ENCODE measurements at regions not wholly inside any gene's neighbourhood (a gene's known extent, or its start where the extent isn't known, plus 50 kb on each side); places are given as distances from the start of the nearest gene placed in this dataset.
"Not testable (repeated sequence)": the region's sequence is repeated elsewhere in the genome, so short reads cannot be mapped to it uniquely, and the experiment has no call there.

- no peak for DNase-seq (ENCODE audit: low spot score in 2 of 2)
- intact Hi-C loops (cut with DNase I) = no loop called here
- no peak overlapping the region for H3K27ac ChIP-seq
- H3K27me3 ChIP-seq = no peaks in the 10 kb centered on the region
- TF ChIP-seq CTCF (IDR thresholded peaks at IDR 0.05) = no peak
- no peaks in the 10 kb centered on the region for H3K4me1 ChIP-seq
- no peak overlapping the region for H3K4me3 ChIP-seq
- no peaks in the 10 kb centered on the region for H3K36me3 ChIP-seq
- no peaks in the 10 kb centered on the region for H3K9me3 ChIP-seq
Measured at GRCh38 chr14:37810094-37810801, 214.8 kb downstream of the TTC6 start.

- no peak for TF ChIP-seq CTCF (IDR thresholded peaks at IDR 0.05)
- intact Hi-C loops (cut with DNase I) = no loop called here
Measured at GRCh38 chr14:37813732-37814131, 218.3 kb downstream of the TTC6 start.

GRCh38 chr14:37816135-37816534, 220.7 kb downstream of the TTC6 start:
- DNase-seq (ENCODE audit: low spot score in 2 of 2) = no peak
- intact Hi-C loops (cut with DNase I) = no loop called here
- Histone ChIP-seq H3K9me3 (no peaks in the 10 kb centered on the region), H3K4me1 (no peaks in the 10 kb centered on the region), H3K36me3 (no peaks in the 10 kb centered on the region), H3K27me3 (no peaks in the 10 kb centered on the region), H3K27ac (no peak overlapping the region), H3K4me3 (no peak overlapping the region)
- no peak for TF ChIP-seq CTCF (IDR thresholded peaks at IDR 0.05)

More at GRCh38 chr14:37813732-37814131, 218.3 kb downstream of the TTC6 start:
- Histone ChIP-seq H3K4me3 (no peak overlapping the region), H3K36me3 (no peaks in the 10 kb centered on the region), H3K27me3 (no peaks in the 10 kb centered on the region), H3K27ac (no peak overlapping the region), H3K4me1 (no peaks in the 10 kb centered on the region), H3K9me3 (no peaks in the 10 kb centered on the region)
- no peak for DNase-seq (ENCODE audit: low spot score in 2 of 2)

DNA sequence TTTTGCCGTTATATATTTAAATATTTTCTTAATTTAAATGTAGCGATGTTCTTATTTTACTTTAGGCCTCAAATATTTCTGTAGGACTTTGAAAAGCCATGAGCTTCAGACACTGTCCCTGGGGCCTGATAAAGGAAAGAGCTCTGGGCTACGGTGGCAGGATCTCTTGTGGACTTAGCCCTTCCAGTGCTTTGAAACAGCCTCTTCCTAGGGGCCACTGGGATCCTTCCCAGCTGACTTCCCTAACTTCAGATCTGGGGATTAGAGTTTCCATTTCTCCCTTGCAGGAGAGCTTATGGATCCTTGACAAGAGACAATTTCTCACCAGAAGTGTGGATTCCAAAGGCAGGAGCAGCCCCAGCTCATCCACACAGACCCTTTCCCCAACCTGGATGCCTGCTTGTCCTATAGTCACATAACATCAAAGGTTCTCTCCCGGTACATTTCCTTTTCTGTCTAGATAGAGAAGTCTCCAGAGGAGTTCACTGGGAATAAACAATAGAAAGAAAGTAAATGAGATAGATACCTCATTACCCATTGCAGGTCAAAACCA, 221.4 kb downstream of the TTC6 start:
- DNase-seq (ENCODE audit: low spot score in 2 of 2) = no peak
- H3K27me3 ChIP-seq = no peaks in the 10 kb centered on the region
- intact Hi-C loops (cut with DNase I) = no loop called here
- H3K4me3 ChIP-seq = no peak overlapping the region
- H3K27ac ChIP-seq = no peak overlapping the region
- no peaks in the 10 kb centered on the region for H3K9me3 ChIP-seq
- H3K4me1 ChIP-seq = no peaks in the 10 kb centered on the region
- no peaks in the 10 kb centered on the region for H3K36me3 ChIP-seq
- no peak for TF ChIP-seq CTCF (IDR thresholded peaks at IDR 0.05)

- H3K27me3 ChIP-seq = no peaks in the 10 kb centered on the region
- H3K9me3 ChIP-seq = no peaks in the 10 kb centered on the region
- intact Hi-C loops (cut with DNase I) = no loop called here
- no peaks in the 10 kb centered on the region for H3K36me3 ChIP-seq
- H3K4me3 ChIP-seq = no peak overlapping the region
- H3K4me1 ChIP-seq = no peaks in the 10 kb centered on the region
- DNase-seq (ENCODE audit: low spot score in 2 of 2) = no peak
- no peak overlapping the region for H3K27ac ChIP-seq
- no peak for TF ChIP-seq CTCF (IDR thresholded peaks at IDR 0.05)
Measured at GRCh38 chr14:37819155-37820015, 224.0 kb downstream of the TTC6 start.

DNA sequence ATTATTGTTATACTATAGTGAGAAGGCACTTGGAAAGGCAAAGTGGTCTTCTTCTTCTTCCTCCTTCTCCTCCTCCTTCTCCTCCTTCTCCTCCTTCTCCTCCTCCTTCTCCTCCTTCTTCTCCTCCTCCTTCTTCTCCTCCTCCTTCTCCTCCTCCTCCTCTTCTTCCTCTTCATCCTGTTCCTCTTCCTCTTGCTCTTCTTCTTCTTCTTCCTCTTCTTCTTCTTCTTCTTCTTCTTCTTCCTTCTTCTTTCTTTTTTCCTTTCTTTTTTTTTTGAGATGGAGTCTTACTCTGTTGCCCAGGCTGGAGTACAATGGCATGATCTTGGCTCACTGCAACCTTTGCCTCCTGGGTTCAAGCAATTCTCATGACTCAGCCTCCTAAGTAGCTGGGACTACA, 225.4 kb downstream of the TTC6 start:
- H3K27ac ChIP-seq; H3K27me3 ChIP-seq; H3K4me3 ChIP-seq; intact Hi-C loops (cut with DNase I); H3K9me3 ChIP-seq; DNase-seq (ENCODE audit: low spot score in 2 of 2); H3K4me1 ChIP-seq; H3K36me3 ChIP-seq: not testable (repeated sequence)
